Stimulated activated CD4-positive, alpha-beta T cell treated with anti-CD3 and anti-CD28 coated beads, TNF-alpha, amount 100 ng/mL, for 24 hours (primary cell): ENCODE measurements at regions not wholly inside any gene's neighbourhood (a gene's known extent, or its start where the extent isn't known, plus 50 kb on each side); places are given as distances from the start of the nearest gene placed in this dataset.
"Not testable (repeated sequence)": the region's sequence is repeated elsewhere in the genome, so short reads cannot be mapped to it uniquely, and the experiment has no call there.

Source experiments
- DNase-seq, 3 experiments: peaks; one replicate each; pipeline ENCODE4 v3.0.0-alpha.2; 2020; ENCODE audit warnings: low read depth in 3 of 3

DNA sequence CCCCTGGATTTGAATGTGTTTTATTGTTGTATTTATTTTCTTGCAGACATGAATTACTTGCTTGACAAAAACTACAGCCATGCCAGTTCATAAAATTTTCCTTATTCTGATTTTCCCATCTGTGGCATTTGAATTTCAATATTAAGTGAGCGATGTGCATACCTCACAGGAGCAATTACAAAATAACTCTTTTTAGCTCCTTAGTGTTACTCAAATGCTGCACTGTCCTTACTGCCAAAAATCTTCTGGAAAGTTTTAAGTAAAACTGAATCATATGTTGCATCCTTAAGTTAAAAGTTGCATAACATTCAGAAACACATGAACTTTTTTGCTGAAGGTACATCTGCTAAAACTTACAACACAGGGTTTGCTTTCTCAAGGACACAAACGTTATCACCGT lies 120.1 kb downstream of the OR4M2 start:
- not testable (repeated sequence) for DNase-seq

DNA sequence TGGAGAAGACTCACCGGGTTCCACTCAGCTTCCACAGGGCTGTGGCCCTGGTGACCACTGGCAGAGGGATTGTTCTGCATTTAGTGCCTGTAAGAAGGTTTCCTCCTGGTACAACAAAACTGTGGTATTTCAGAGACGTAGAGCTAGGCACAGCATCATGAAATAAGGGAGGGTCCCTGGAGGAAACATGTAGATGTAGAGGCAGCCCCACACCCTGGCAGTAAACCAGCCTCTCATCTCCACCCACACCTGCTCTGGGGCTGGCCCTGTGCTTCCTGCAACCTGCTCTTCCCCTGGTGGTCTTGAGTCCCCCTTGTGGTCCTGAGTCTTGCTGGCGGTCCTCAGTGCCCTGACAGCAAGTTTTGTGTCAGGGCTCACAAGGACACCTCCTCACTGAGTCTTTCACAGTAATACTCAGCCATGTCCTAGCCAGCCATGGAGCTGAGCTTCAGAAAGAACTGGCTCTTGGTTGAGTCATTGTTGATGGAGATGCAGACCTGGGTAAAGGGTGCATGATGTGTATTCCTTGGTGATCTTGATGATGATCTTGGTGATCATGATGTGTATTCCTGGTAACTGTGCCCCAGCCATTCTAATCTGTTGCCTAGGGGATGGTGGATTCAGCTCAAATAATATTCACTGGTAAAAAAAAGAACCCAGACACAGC lies 121.8 kb downstream of the OR4M2 start:
- not testable (repeated sequence) for DNase-seq

DNA sequence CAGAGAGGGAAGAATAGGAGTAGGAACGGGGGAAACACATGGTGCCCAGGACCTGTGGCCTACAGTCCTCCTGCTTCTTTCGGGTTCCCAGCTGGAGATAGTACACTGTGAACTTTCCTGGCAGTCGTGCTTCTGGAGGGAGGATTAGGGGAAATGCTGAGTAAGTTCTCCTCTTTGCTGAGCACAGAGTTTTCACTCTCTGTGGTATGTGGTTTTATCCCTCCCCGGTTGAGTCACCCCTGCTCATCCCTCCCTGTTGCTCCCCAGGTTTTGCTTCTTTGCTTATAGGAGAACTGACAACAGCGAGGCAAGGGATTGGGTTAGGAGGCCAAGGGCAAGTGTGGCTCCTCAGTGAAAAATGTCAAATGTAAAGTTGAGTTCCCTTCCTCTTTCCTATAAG lies 122.9 kb downstream of the OR4M2 start:
- DNase-seq, result not testable (repeated sequence)

DNA sequence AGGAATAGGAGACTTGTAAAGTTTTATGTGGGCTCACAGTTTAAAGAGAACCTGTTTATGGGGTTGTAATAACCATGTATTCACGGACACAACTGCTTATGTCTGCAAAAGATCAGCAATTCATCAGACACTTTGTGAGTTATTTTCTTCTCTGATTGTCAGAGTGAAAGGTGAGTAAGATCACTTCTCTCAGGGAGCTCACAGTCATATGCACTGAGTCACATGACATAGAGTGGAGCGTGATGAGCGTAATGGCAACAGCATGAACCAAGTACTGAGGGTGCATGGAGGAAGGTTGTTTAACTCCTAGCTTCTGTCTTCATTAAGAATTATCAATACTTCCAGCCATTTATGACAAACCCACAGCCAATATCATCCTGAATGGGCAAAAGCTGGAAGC lies 128.8 kb downstream of the OR4M2 start:
- DNase-seq, result not testable (repeated sequence)

DNA sequence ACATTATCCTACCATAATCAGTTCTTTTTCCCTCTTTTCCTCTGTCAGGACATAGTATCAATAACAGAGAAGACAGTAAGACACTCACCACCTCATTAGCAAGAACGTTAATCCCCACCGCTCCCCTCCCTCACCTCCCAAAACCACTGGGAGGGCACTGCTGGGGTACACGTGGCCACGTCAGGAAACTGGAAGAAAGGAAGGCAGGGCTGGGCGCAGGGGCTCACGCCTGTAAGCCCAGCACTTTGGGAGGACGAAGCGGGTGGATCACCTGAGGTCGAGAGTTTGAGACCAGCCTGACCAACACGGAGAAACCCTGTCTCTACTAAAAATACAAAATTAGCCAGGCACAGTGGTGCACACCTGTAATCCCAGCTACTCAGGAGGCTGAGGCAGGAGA lies 142.3 kb downstream of the OR4M2 start:
- not testable (repeated sequence) for DNase-seq

DNA sequence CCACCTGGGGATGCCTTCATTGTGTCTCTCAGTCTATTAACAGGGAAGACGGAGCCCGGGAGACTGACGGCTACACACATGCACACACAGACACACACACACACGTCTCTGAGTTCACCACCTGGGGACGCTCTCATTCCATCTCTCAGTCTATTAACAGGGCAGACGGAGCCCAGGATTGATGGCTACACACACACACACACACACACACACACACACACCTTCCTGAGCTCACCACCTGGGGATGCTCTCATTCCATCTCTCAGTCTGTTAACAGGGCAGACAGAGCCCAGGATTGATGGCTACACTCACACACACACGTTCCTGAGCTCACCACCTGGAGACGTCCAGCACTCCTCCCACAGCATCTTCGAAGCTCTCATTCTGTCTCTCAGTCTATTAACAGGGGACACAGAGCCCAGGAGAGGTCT lies 143.9 kb downstream of the OR4M2 start:
- no peak for DNase-seq

DNA sequence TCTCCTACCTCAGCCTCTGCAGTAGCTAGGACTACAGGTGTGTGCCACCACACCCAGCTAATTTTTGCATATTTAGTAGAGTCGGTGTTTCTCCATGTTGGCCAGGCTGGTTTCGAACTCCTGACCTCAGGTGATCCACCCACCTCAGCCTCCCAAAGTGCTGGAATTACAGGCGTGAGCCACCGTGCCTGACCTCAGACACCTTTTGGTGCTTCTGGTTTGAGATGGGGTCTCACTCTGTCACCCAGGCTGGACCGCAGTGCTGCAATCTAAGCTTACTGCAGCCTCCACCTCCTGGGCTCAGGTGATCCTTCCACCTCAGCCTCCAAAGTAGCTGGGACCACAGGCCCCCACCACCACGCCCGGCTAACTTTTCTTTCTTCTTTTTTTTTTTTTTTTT lies 144.6 kb downstream of the OR4M2 start:
- DNase-seq, result not testable (repeated sequence)

DNA sequence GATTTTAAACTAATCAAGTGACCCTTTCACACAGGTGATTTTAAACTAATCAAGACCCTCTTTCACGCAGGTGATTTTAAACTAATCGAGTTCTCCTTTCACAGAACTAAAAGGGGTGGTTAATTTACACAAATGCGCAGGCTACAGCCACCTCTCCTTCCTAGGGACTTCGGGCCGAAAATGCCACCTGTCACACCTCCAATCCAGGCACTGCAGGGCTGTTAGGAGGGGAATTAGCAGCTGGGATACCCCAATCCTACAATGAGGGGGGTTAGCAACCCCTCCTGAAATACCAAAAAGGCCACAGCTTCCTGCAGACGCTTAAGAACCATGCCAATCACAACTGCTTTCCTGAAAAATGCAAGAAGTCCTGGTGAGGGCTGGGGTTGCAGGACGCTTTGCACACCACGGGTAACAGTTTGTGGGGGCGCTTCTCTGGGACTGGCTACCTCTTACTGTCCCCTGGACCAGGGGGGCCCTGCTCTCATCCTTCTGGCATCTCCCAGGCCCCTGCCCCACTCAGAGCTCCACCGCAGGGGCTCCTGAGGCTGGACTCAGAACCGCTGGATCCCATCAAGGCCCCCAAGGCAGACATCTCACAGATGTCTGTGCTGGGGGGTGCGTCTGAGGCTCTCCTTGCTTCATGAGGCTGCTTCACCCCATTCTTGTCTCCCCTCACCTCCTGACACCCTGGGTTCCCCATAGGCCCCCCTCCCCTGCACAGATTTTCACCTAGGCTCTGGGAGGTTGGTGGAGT lies 145.9 kb downstream of the OR4M2 start:
- no peak for DNase-seq

DNA sequence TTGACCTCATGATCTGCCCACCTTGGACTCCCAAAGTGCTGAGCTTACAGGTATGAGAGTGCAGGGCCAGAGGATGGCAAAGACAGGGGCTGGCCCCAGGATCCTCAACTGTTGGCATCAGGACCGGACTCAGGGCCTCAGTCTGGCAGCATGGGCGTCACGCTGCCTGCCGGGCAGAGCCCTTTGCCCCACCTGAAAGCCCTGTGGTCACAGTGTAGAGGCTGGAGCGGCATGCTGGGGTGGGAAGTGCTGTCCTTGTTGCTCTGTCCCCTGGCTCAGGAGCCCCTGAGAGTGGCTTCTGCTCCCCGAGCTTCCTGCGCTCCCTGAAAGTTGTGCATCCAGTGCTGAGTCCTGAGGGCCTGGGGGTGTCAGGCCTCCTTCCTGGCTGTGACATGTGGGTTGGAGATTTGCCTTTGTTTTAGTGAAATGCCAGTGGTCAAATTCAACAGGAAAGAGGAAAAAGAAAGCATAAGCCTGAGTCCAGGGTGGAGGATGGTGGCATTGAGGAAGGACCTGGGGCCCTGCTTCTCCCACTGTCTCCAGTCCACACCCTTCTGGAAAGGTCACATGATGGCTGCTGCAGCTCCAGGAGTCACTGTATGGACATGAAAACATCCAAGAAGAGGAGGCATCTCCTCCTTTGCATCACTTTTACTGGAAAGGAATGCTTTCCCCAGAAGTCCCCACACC lies 147.2 kb downstream of the OR4M2 start:
- no peak for DNase-seq

DNA sequence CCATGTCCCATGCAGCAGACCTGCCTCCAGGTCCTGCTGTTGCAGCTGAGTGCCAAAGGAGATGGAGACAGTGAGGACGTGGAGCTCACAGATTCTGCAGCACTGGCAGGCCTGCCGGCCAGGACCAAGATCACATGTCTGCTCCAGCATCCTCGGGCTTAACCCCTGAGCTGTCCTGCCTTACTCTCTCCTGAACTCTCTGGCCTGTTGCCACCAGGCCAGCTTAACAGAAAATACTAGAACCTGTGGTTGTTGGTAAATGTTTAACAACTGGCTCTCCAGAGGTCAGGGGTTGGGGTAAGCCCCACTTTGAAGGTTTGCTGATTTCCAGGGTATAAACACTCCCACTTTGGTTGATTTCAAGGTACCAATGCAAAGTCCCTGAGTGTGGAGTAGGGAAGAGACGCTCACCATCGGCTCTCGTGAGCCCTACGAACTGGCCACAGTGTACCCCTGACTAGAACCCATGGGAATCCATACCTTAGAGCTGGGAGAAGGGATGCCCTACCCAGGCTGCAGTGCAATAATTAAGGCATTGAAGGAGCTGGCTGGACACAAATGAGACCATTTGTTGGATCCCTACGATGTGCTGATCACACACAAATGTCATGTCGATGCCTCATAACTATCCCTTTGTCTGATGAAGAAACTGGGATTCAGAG lies 147.9 kb downstream of the OR4M2 start:
- DNase-seq, result no peak

DNA sequence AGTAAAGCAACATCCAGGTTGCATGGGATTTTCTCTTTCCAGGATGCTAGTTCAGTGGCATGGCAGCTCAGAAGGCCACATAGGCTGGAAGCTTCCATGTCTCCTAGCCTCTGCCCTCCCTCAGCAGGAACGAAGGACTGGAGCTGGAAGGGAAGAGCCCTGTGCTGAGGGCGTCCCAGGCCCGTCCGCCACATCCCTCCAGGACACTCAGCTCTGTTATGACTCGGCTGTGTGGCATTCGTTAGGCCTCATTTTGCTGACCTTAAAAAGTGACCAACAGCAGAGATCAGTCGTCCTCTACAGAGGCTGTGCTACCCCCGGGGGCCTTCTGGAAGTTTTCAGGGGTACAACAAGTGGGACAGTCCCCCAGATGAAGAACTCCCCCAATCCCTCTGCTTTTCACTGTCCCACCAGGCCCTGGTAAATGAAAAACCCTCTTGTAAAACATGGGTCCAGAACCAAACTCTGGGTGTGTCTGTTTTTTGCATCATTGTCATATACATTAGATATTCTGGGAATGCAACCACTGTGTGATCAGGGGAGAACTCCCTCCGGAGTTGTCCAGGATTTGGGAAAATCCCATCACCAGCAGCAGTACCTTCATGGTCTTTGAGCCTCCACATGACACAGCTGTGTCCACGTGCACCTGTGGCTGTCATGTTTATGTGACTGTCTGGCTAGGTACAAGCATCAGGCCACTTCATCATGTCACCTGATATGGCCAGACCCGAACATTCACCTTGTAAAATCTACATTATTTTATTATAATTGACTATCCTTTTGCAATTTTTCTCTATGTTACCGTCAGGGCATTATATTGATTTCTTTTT lies 149.9 kb downstream of the OR4M2 start:
- DNase-seq, result no peak

DNA sequence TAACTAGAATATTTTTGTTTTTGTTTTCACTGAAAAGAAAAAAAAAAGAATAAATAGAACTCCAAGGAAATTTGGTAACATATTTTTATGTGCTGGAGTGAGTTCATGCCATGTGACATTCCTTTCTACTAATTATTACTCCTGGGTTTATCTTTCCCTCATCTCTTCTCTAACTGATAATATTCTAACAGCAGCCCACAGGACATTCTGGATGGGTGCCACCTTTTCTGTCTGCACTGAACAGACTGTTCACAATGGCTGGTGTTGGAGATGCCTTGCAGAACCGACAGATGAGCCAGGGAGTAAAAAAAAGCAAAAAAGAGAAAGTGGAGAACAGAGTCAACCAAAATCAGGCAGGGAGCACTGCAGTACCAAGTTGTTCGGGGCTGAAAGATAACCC lies 151.3 kb downstream of the OR4M2 start:
- DNase-seq, result no peak

DNA sequence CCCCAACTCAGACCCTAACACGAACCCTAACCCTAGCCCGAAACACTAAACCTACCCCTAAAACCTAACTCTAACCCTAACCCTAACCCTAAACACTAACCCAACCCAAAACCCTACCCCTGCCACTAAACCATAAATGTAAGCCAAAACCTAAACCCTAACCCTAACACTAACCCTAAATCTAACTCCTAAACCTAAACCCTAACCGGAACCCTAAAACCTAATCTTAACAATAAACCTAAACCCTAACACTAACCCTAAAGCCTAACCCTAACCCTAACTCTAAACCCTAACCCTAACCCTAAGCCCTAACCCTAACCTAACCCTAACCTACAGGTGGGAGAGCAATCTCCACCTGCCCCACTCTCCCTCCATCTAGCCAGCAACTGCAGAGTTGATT lies 152.3 kb downstream of the OR4M2 start:
- DNase-seq, result no peak

DNA sequence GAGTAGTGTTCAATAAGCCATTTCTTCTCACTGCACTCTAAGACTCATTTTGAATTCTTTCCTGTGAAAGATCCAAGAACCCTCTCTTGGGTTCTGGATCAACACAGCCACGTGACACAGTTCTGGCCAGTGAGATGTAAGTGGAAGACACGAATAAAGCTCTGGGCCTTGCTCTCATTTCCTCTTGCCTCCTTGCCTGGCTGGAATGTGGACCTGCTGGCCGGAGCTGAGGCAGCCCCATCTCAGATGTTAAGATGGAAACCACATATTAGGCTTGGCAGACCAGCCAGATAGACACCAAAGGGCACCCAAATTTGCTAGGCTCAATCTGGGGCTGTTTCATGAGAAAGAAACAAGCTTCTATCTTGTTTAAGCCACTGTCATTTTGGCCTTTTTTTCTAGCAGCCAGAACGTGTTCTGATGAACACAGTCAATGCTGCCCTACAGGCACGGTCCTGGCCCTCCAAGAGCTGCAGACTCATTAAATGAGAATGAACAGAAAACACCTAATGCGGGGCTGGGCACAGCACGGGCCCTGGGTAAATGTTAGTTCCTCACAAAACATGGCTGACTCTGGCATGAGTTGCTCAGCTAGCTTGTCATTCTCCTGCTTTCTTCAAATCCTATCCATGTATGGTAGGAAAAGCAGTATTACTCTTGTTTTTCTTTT lies 155.1 kb downstream of the OR4M2 start:
- DNase-seq, result not testable (repeated sequence)

DNA sequence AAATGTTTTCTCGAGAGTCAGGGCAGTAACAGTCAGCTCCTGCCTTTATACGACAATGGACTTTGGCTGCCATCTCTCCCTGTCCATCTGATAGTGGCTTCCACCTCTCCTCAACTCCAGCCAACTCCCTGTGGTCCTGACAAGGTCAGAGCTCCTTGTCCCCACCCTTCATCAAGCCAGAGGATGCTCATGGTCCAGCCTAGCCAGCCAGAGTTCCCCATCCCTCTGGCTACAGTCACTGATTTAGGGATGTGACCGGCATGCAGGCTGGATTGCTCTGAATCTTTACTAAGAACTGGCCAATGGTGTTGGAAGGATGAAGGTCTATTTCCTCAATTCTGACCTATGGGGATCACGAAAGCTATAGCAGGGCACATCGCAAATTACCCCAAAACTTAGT lies 156.1 kb downstream of the OR4M2 start:
- no peak for DNase-seq

DNA sequence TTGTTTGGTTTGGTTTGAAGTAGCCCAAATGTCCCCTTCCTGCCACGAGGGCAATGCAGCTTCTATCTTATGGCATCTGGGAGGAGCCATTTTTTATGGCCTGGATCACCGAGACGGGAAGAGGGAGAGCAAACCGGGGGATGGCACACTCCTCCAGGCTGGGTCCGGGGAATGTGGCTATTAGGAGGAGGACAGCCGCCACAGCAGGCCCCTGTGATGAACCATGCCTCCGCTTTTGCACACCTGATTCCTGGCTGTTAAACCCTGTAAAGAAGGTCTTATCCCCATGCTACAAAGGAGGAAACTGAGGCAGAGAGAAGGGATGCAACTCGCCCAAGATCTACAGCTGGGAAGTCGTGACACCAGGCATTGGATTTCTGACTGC lies 157.6 kb downstream of the OR4M2 start:
- DNase-seq, result no peak

DNA sequence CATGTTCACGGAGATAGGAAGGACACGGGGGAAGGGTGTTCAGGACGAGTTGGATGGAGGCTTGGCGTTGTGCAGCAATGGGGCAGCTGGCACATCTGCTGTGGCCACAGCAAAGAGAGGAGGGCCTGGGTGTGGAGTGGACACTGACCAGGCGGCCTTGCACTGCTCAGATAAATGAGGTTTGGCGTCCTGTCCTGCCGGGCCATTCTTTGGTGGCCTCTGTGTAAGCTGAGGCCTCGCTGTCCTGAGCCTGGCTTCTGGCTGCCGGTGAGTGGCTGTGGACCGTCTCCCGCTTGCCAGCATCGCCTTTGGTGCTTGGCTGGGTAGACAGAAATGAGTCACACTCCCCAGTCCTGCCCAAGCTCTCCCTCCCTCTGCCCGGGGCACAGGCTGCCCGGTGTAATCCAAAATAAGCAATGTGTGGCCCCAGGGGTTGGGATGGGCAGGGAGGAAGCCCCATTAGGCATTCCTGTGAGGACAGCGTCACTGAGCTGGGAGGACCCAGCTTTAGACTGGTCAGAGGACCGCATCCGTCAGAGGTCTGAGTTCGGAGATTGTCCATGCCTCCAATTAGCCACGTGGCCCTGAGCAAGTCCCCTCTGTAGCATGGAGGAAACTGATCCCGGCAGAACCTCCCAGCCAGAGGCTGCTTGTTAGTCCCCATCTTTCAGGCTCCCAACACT lies 158.1 kb downstream of the OR4M2 start:
- not testable (repeated sequence) for DNase-seq

DNA sequence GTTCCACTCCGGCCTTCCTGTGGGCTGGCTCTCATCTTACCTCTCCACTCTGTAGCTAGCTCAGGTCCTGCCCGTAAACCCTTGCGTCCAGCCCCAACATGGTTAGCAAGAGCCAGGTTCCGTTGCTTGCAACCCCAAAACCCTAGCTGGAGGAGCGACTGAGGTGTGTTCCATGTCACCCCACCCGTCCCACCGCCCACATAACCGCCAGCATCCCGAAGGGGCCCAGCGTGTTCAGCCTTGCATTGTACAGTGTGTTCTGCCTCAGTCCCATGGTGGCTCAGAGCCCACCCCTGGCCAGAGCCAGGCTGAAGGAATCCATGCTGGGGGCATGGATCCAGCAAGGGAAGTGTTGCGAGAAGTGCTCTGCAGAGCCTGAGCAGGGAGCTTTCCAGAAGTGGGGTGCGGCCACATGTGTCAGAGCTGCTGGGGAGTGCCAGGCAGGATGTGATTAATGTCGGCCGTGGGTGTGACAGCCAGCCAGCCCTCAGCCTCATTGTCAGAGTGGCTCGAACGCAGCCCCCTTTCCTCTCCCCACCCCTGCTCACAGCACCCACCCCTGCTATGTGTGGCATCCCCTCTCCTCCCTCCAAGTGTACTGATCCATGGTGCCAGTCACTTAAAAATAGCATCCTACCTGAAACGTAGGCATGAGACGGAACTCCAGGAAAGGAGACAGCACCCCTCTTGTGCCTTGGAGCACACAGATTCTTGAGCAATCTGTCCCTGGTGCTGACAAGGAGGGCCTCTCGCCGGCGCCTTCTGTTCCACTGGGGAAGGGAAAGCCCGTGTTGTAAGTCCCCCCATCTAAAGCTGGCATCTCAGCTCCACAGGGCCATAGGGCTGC lies 158.9 kb downstream of the OR4M2 start:
- not testable (repeated sequence) for DNase-seq

DNA sequence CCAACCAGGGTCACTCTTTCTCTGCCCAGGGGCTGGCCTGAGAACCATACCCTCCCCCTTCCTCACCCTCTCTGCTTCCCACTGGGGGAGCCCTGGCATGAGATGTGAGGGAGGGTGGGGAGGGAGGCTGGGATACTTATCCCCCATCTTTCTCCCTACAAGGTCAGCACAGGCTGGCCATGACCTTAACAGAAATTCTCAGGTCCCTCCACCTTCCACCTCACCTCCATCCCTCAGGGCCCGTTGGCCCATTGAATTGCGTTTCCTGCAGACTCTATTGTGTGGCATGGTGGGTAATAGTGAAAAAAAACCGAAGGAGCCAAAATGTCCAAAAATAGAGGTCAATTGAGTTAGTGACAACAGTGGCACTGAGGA lies 159.5 kb downstream of the OR4M2 start:
- DNase-seq, result no peak
